Mammary epithelial cell (primary cell): ENCODE measurements at regions not wholly inside any gene's neighbourhood (a gene's known extent, or its start where the extent isn't known, plus 50 kb on each side); places are given as distances from the start of the nearest gene placed in this dataset.

ENCODE experiments used
- EZH2 ChIP-seq: IDR thresholded peaks from 2 replicates; pipeline ENCODE4 v1.6.1; 2012; ENCODE audit warnings: low read length, inconsistent platforms, borderline replicate concordance
- TF ChIP-seq, protein P1 (sequence below), 2 donors: IDR thresholded peaks in 1 of 2; conservative IDR thresholded peaks in 1 of 2; 2 replicates each; pipeline ENCODE4 v1.5.1; 2011 to 2012; ENCODE audit warnings: inconsistent platforms in 2 of 2, low read length in 2 of 2, mild to moderate bottlenecking in 2 of 2, control low read depth in 1 of 2, low read depth in 1 of 2; ENCODE audit not compliant: insufficient read depth in 1 of 2; ENCODE audit errors: extremely low read depth in 1 of 2

DNA sequence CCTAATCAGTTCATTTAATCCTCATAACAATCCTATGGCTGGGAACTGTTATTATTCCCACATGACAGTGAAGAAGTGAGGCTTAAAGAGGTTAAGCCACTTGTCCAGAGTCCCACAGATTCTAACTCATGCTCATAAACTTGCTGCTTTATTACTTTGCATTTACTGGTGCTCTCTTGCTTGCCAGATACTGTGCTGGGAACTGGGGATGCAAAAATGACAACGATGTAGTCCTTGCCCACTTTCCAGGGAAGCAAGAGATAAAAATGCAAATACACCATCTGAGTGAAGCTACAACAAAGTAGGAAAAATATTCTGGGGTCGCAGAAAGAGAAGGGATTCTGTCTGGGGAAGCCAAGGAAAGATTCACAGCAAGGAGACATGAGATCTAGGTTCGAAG, 335.0 kb downstream of the VPS13C start:
- TF ChIP-seq, protein P1, sequence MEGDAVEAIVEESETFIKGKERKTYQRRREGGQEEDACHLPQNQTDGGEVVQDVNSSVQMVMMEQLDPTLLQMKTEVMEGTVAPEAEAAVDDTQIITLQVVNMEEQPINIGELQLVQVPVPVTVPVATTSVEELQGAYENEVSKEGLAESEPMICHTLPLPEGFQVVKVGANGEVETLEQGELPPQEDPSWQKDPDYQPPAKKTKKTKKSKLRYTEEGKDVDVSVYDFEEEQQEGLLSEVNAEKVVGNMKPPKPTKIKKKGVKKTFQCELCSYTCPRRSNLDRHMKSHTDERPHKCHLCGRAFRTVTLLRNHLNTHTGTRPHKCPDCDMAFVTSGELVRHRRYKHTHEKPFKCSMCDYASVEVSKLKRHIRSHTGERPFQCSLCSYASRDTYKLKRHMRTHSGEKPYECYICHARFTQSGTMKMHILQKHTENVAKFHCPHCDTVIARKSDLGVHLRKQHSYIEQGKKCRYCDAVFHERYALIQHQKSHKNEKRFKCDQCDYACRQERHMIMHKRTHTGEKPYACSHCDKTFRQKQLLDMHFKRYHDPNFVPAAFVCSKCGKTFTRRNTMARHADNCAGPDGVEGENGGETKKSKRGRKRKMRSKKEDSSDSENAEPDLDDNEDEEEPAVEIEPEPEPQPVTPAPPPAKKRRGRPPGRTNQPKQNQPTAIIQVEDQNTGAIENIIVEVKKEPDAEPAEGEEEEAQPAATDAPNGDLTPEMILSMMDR (conservative IDR thresholded peaks at IDR 0.05 in 1 of 2, IDR thresholded peaks at IDR 0.05 in 1 of 2; ENCODE audit: extremely low read depth in 1 of 2, insufficient read depth in 1 of 2, low read depth in 1 of 2, low read length in 2 of 2): no peak
- TF ChIP-seq EZH2: no peak
